AG04450 (cell line): ENCODE measurements at regions not wholly inside any gene's neighbourhood (a gene's known extent, or its start where the extent isn't known, plus 50 kb on each side); places are given as distances from the start of the nearest gene placed in this dataset.
"Not testable (repeated sequence)": the region's sequence is repeated elsewhere in the genome, so short reads cannot be mapped to it uniquely, and the experiment has no call there.

Experiments
- CTCF ChIA-PET: fragments of 300-600, 350-600 bp; formaldehyde crosslinking; extraction: SDS; loops from one replicate; lab custom pipeline; 2022; ENCODE audit warnings: antibody characterized with exemption, inconsistent platforms; lab: Charles Lee
- POLR2A ChIA-PET: fragments of 350-600 bp; formaldehyde crosslinking; extraction: SDS; loops from one replicate; lab custom pipeline; 2021; ENCODE audit warnings: antibody characterized with exemption, inconsistent platforms; lab: Yijun Ruan, JAX
- DNase-seq: peaks from one replicate; pipeline ENCODE4 v3.0.0-alpha.2; 2011; ENCODE audit warnings: low read depth, low spot score
- H3K27ac ChIP-seq: one replicate; pipeline ENCODE4 v1.5.1; 2012; ENCODE audit warnings: low read depth, low read length, control low read depth
- H3K27me3 ChIP-seq: one replicate; pipeline ENCODE4 v1.6.0; 2012; ENCODE audit warnings: low read length; ENCODE audit not compliant: control insufficient read depth, insufficient read depth
- H3K4me3 ChIP-seq: 2 replicates; pipeline ENCODE4 v1.5.1; 2011; ENCODE audit warnings: mild to moderate bottlenecking, low read depth, low read length, control low read depth
- H3K9me3 ChIP-seq: 2 replicates; pipeline ENCODE4 v1.5.1; 2012; ENCODE audit warnings: low read length; ENCODE audit not compliant: control insufficient read depth, insufficient read depth
- CTCF ChIP-seq: IDR thresholded peaks from 2 replicates; pipeline ENCODE4 v1.5.1; 2011; ENCODE audit warnings: low read depth, low read length, control low read depth, inconsistent platforms

- Histone ChIP-seq H3K27me3 (no peaks in the 10 kb centered on the region), H3K9me3 (peaks cover 20% of the 10 kb centered on the region), H3K27ac (no peak overlapping the region), H3K4me3 (no peak overlapping the region)
- DNase-seq: no peak
- CTCF ChIA-PET: no interaction called here
- POLR2A ChIA-PET: no interaction called here
- no peak for TF ChIP-seq CTCF
Observed at GRCh38 chr2:240257940-240258580, 117.6 kb upstream of the OTOS start.

- ChIA-PET CTCF (interaction anchor here (0.6 kb wide), 1 partner anchor 247 kb away, joined by 4 read pairs; no protein-coding TSS in a partner anchor), POLR2A (no interaction called here)
- DNase-seq: no peak
- H3K27ac ChIP-seq: no peak overlapping the region
- no peak for TF ChIP-seq CTCF
- no peak overlapping the region for H3K4me3 ChIP-seq
- no peaks in the 10 kb centered on the region for H3K27me3 ChIP-seq
- peaks cover 21% of the 10 kb centered on the region for H3K9me3 ChIP-seq
Observed at GRCh38 chr2:240258685-240259084, 118.2 kb upstream of the OTOS start.

GRCh38 chr2:240259201-240259923 is 118.9 kb upstream of the OTOS start:
- no peak overlapping the region for H3K27ac ChIP-seq
- ChIA-PET POLR2A (no interaction called here), CTCF (interaction anchor here (0.6 kb wide), 1 partner anchor 247 kb away, joined by 4 read pairs; no protein-coding TSS in a partner anchor)
- no peaks in the 10 kb centered on the region for H3K27me3 ChIP-seq
- H3K9me3 ChIP-seq: peaks cover 21% of the 10 kb centered on the region
- no peak overlapping the region for H3K4me3 ChIP-seq
- no peak for DNase-seq
- TF ChIP-seq CTCF: no peak

DNA sequence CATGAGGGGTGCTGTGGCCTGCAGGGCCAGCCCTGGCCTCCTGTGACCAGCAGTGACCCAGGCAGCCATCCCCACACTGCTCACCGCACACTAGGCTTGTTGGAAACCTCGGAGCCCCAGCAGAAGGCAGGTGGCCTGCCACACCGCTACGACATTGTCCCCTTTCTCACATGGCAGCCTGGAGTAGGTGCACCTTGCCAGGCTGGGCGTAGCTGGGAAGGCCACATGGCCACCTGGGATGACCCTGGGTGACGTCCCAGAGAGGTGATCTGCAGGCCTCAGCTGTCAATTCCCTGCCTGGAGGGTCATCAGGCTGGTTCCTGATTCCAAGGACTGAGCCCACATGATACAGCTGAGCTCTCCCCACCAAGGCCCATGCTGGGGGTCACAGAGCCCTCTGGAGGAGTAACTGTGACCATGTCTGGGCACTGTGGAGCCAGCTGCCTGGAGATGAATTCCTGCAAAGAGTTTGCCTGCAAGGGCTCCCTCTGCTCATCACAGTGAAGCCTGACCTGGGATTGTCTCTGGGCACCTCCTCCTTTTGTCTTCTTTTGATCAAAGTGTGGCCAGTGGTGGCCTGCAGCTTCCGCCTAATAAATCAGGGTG is 119.6 kb upstream of the OTOS start:
- Histone ChIP-seq H3K27ac (no peak overlapping the region), H3K27me3 (no peaks in the 10 kb centered on the region), H3K9me3 (peaks cover 21% of the 10 kb centered on the region), H3K4me3 (no peak overlapping the region)
- CTCF ChIA-PET: no interaction called here
- no peak for TF ChIP-seq CTCF
- no peak for DNase-seq
- POLR2A ChIA-PET: no interaction called here

DNA sequence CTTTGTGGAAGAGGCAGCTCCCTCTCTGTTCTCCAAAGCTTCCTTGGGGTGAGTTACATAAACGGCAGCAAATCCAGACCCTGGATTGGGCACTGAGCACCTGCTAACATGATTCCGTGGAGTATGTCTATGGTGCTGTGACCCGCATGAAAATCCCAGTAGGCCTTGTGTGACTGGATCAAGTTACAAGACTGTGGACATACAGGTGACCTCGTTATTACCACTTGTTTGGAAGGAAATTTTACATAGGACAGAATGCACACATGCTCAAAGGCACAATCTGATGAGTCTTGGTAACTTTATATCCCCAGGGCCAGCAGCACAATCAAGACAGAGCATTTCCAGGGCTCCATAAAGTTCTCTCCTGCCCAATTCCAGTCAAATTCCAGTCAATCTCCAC is 120.2 kb upstream of the OTOS start:
- ChIA-PET POLR2A (no interaction called here), CTCF (no interaction called here)
- no peak overlapping the region for H3K27ac ChIP-seq
- DNase-seq: no peak
- no peak for TF ChIP-seq CTCF
- H3K27me3 ChIP-seq: peaks cover 5% of the 10 kb centered on the region
- peaks cover 21% of the 10 kb centered on the region for H3K9me3 ChIP-seq
- H3K4me3 ChIP-seq: no peak overlapping the region

DNA sequence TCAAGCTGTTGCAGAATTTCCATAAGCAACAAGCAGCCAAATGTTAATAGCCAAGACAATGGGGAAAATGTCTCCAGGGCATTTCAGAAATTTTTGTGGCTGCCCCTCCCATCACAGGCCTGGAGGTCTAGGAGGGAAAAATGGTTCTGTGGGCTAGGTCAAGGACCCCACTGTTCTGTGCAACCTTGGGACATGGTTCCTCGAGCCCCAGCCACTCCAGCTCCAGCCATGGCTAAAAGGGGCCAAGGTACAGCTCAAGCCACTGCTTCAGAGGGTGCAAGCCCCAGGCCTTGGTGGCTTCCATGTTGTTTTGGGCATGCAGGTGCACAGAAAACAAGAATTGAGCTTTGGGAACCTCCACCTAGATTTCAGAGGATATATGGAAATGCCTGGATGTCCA is 122.1 kb upstream of the OTOS start:
- H3K27me3 ChIP-seq: peaks cover 15% of the 10 kb centered on the region
- POLR2A ChIA-PET, DNase-seq, H3K4me3 ChIP-seq, H3K9me3 ChIP-seq, H3K27ac ChIP-seq, CTCF ChIA-PET: not testable (repeated sequence)
